ENCODE measurements at regions not wholly inside any gene's neighbourhood (a gene's known extent, or its start where the extent isn't known, plus 50 kb on each side); places are given as distances from the start of the nearest gene placed in this dataset.

GRCh38 chr4:156192033-156192432 is 238.4 kb upstream of the CTSO start:
- no peaks in the 10 kb centered on the region for H3K36me3 ChIP-seq (ENCODE audit: control insufficient read depth in 5 of 5, insufficient read depth in 5 of 5, low read length in 5 of 5)
- no peaks in the 10 kb centered on the region for H3K27me3 ChIP-seq (ENCODE audit: control insufficient read depth in 5 of 5, insufficient read depth in 4 of 5, low read length in 5 of 5)
- H3K4me3 ChIP-seq (ENCODE audit: low read depth in 1 of 5, low read length in 5 of 5): no peak overlapping the region
- no peak overlapping the region for H3K9ac ChIP-seq (ENCODE audit: low read length in 5 of 5)
- H3K4me1 ChIP-seq (ENCODE audit: control insufficient read depth in 5 of 5, insufficient read depth in 5 of 5, low read length in 5 of 5): no peaks in the 10 kb centered on the region
- no peak overlapping the region for H3K27ac ChIP-seq (ENCODE audit: low read depth, low read length)
- H3K9me3 ChIP-seq (ENCODE audit: control insufficient read depth in 5 of 5, low read length in 5 of 5): no peaks in the 10 kb centered on the region

DNA sequence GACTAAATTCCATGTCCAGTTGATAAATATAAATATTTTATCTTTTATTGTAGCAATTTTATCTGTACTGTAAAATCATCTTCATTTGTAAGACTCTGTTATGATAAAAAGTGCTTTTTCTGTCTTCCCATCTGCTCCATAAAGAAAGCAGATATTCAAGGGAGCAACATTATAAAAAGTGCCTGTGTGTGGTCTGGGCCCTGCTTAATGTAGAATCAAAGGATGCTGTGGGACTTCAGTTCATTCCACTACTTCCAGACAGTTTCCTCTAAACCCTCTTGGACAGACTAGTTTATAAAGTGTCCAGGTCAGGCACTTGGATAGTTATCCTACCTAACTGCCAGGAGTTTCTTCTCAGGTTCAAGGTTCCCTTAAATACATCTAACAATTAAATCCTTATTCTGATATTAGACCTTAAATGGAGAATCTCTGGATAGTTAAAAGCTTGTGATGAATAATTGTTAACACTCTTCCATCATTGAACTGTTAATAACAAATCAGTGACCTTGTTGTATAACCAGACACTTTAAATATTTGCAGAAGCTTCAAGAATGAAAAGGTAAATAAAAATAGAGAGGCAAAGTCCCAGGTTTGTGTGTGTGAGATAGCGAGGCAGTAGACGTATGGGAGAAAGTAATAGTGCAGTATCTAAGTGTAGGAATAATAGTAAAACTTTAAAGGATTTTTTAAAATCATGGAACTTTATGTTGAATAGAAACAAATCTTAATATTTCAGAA is 237.5 kb upstream of the CTSO start:
- H3K36me3 ChIP-seq (ENCODE audit: control insufficient read depth in 5 of 5, insufficient read depth in 5 of 5, low read length in 5 of 5): no peaks in the 10 kb centered on the region
- H3K9me3 ChIP-seq (ENCODE audit: control insufficient read depth in 5 of 5, low read length in 5 of 5): no peaks in the 10 kb centered on the region
- no peak overlapping the region for H3K27ac ChIP-seq (ENCODE audit: low read depth, low read length)
- no peak overlapping the region for H3K4me3 ChIP-seq (ENCODE audit: low read depth in 1 of 5, low read length in 5 of 5)
- no peaks in the 10 kb centered on the region for H3K27me3 ChIP-seq (ENCODE audit: control insufficient read depth in 5 of 5, insufficient read depth in 4 of 5, low read length in 5 of 5)
- no peaks in the 10 kb centered on the region for H3K4me1 ChIP-seq (ENCODE audit: control insufficient read depth in 5 of 5, insufficient read depth in 5 of 5, low read length in 5 of 5)
- H3K9ac ChIP-seq (ENCODE audit: low read length in 5 of 5): no peak overlapping the region

- no peaks in the 10 kb centered on the region for H3K4me1 ChIP-seq (ENCODE audit: control insufficient read depth in 5 of 5, insufficient read depth in 5 of 5, low read length in 5 of 5)
- H3K36me3 ChIP-seq (ENCODE audit: control insufficient read depth in 5 of 5, insufficient read depth in 5 of 5, low read length in 5 of 5): no peaks in the 10 kb centered on the region
- no peak overlapping the region for H3K9ac ChIP-seq (ENCODE audit: low read length in 5 of 5)
- no peak overlapping the region for H3K4me3 ChIP-seq (ENCODE audit: low read depth in 1 of 5, low read length in 5 of 5)
- H3K27me3 ChIP-seq (ENCODE audit: control insufficient read depth in 5 of 5, insufficient read depth in 4 of 5, low read length in 5 of 5): no peaks in the 10 kb centered on the region
- H3K27ac ChIP-seq (ENCODE audit: low read depth, low read length): no peak overlapping the region
- no peaks in the 10 kb centered on the region for H3K9me3 ChIP-seq (ENCODE audit: control insufficient read depth in 5 of 5, low read length in 5 of 5)
These were observed 236.9 kb upstream of the CTSO start for GRCh38 chr4:156190615-156191014.

DNA sequence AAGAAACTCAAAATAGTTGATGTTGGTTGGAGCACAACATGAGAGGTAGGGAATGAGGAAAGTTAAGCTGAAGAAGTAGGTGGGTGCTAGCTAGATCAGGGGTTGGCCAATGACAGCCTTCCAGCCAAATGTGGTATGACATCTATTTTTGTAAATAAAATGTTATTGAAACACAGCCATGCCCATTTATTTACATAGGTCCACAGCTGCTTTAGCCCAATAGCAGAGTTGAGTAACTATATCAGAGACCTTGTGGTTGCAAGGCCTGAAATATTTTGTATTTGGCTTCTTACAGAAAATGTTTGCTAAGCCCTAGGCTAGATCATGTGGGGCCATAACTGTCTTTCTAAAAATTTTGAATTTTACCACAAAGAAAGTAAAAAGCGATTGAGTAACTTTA is 234.9 kb upstream of the CTSO start:
- Histone ChIP-seq H3K9ac (ENCODE audit: low read length in 5 of 5) (no peak overlapping the region), H3K36me3 (ENCODE audit: control insufficient read depth in 5 of 5, insufficient read depth in 5 of 5, low read length in 5 of 5) (no peaks in the 10 kb centered on the region), H3K4me1 (ENCODE audit: control insufficient read depth in 5 of 5, insufficient read depth in 5 of 5, low read length in 5 of 5) (no peaks in the 10 kb centered on the region), H3K4me3 (ENCODE audit: low read depth in 1 of 5, low read length in 5 of 5) (no peak overlapping the region), H3K27me3 (ENCODE audit: control insufficient read depth in 5 of 5, insufficient read depth in 4 of 5, low read length in 5 of 5) (no peaks in the 10 kb centered on the region), H3K27ac (ENCODE audit: low read depth, low read length) (no peak overlapping the region), H3K9me3 (ENCODE audit: control insufficient read depth in 5 of 5, low read length in 5 of 5) (no peaks in the 10 kb centered on the region)

DNA sequence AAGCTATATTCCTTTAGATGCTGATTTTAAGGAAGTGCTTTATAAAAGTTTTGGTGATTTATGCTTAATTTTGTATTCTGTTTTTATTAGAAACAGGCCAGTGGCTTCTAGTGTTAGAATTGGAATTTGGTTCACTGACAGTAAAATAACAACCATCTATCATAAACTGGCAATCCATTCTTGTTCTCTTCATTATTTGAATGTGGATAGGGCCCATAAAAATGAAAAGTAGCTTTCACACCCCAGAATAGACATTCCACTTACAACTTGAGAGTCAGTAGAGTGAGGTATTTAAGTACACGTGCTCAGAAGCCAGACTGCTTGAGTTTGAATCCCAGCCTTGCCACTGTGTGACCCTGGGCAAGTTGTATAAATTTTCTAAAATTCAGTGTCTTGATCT is 232.4 kb upstream of the CTSO start:
- H3K4me1 ChIP-seq (ENCODE audit: control insufficient read depth in 5 of 5, insufficient read depth in 5 of 5, low read length in 5 of 5): no peaks in the 10 kb centered on the region
- H3K4me3 ChIP-seq (ENCODE audit: low read depth in 1 of 5, low read length in 5 of 5): no peak overlapping the region
- no peak overlapping the region for H3K9ac ChIP-seq (ENCODE audit: low read length in 5 of 5)
- no peaks in the 10 kb centered on the region for H3K27me3 ChIP-seq (ENCODE audit: control insufficient read depth in 5 of 5, insufficient read depth in 4 of 5, low read length in 5 of 5)
- H3K36me3 ChIP-seq (ENCODE audit: control insufficient read depth in 5 of 5, insufficient read depth in 5 of 5, low read length in 5 of 5): no peaks in the 10 kb centered on the region
- H3K27ac ChIP-seq (ENCODE audit: low read depth, low read length): no peak overlapping the region
- H3K9me3 ChIP-seq (ENCODE audit: control insufficient read depth in 5 of 5, low read length in 5 of 5): no peaks in the 10 kb centered on the region

DNA sequence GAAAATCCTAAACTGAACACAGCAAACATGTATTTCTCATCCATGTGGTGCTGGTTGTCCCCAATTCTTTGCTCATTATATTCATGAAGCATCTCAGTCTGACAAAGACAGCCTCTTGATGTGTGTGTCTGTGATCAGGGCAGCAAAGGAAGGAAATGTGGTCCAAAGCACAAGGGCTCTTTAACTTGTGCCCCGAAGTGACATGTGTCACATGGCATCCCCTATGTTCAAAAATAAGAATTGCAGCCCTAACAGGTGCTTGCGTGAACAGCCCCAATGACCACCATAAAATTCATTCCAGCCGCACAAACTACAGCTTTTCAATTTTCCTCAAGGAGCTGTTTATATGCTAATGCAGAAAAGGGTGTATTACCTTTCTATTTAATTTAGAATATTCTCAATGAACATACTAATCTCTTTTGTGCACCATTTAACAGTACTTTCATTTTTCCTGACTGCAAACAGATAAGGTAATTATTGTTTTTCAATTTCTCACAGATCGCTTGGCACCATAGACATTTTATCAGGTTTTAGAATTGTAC is 231.9 kb upstream of the CTSO start:
- Histone ChIP-seq H3K4me1 (ENCODE audit: control insufficient read depth in 5 of 5, insufficient read depth in 5 of 5, low read length in 5 of 5) (no peaks in the 10 kb centered on the region), H3K36me3 (ENCODE audit: control insufficient read depth in 5 of 5, insufficient read depth in 5 of 5, low read length in 5 of 5) (no peaks in the 10 kb centered on the region), H3K27ac (ENCODE audit: low read depth, low read length) (no peak overlapping the region), H3K4me3 (ENCODE audit: low read depth in 1 of 5, low read length in 5 of 5) (no peak overlapping the region), H3K9me3 (ENCODE audit: control insufficient read depth in 5 of 5, low read length in 5 of 5) (no peaks in the 10 kb centered on the region), H3K9ac (ENCODE audit: low read length in 5 of 5) (no peak overlapping the region), H3K27me3 (ENCODE audit: control insufficient read depth in 5 of 5, insufficient read depth in 4 of 5, low read length in 5 of 5) (no peaks in the 10 kb centered on the region)

DNA sequence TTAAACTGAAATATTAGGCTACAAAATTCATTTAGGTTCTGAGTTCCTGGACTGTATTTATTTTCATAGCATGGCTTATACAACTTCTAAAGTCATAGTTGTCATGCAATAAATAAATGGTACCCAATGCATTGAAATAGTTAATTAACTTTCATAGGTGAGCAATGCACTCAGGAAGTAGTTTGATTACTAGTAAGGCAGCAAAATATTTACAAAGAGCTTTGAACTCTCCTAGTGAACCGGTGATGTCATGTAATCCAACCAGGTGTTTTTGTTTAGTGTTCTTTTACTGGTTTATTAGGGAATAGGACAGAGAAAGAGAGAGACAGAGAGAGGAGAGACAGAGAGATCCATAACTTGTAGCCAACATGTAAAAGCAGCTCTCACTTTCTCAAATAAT is 228.6 kb upstream of the CTSO start:
- Histone ChIP-seq H3K4me1 (ENCODE audit: control insufficient read depth in 5 of 5, insufficient read depth in 5 of 5, low read length in 5 of 5) (no peaks in the 10 kb centered on the region), H3K9me3 (ENCODE audit: control insufficient read depth in 5 of 5, low read length in 5 of 5) (no peaks in the 10 kb centered on the region), H3K36me3 (ENCODE audit: control insufficient read depth in 5 of 5, insufficient read depth in 5 of 5, low read length in 5 of 5) (no peaks in the 10 kb centered on the region), H3K9ac (ENCODE audit: low read length in 5 of 5) (no peak overlapping the region), H3K27me3 (ENCODE audit: control insufficient read depth in 5 of 5, insufficient read depth in 4 of 5, low read length in 5 of 5) (no peaks in the 10 kb centered on the region), H3K27ac (ENCODE audit: low read depth, low read length) (no peak overlapping the region), H3K4me3 (ENCODE audit: low read depth in 1 of 5, low read length in 5 of 5) (no peak overlapping the region)

DNA sequence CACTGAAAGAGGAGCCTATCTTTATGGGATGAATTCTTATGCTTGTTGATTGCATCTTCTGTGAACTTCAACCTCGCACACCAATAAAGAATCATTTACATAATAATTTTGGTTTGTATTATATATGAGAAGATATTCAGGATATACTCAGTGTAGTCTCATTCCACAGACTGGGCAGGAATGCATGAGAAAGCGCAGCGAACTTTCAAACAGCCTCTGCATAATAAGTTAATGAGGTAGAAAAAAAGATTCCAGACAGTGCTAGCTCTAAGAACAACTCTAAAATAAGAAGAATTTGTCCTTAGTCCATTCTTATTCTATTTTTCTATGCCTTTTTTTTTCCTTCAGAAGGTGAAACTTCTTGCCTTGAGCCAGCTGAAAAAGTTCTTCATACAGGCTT is 224.3 kb upstream of the CTSO start:
- Histone ChIP-seq H3K9ac (ENCODE audit: low read length in 5 of 5) (no peak overlapping the region), H3K36me3 (ENCODE audit: control insufficient read depth in 5 of 5, insufficient read depth in 5 of 5, low read length in 5 of 5) (no peaks in the 10 kb centered on the region), H3K27ac (ENCODE audit: low read depth, low read length) (no peak overlapping the region), H3K27me3 (ENCODE audit: control insufficient read depth in 5 of 5, insufficient read depth in 4 of 5, low read length in 5 of 5) (no peaks in the 10 kb centered on the region), H3K4me3 (ENCODE audit: low read depth in 1 of 5, low read length in 5 of 5) (no peak overlapping the region), H3K9me3 (ENCODE audit: control insufficient read depth in 5 of 5, low read length in 5 of 5) (peaks cover 0 to 2% (median 0%) of the 10 kb centered on the region in 5 donors), H3K4me1 (ENCODE audit: control insufficient read depth in 5 of 5, insufficient read depth in 5 of 5, low read length in 5 of 5) (no peaks in the 10 kb centered on the region)

DNA sequence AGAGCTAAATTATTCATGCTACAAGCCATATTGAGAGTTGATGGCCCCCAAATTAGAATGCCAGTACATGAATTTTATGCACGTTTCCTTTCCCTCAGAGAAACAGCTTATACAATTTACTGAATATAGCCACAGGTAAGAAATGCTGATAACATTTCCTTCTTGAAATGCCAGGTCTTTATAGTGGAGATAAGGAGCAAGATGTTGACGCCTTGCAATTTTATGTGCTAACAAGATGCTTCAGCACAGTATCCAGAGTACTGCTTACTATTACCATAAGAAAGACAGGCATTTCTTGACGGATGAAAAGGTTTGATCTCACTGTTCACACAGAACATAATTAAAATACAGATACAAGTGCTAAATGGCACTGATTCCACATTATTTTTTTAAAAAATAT is 223.2 kb upstream of the CTSO start:
- Histone ChIP-seq H3K4me1 (ENCODE audit: control insufficient read depth in 5 of 5, insufficient read depth in 5 of 5, low read length in 5 of 5) (no peaks in the 10 kb centered on the region), H3K36me3 (ENCODE audit: control insufficient read depth in 5 of 5, insufficient read depth in 5 of 5, low read length in 5 of 5) (no peaks in the 10 kb centered on the region), H3K4me3 (ENCODE audit: low read depth in 1 of 5, low read length in 5 of 5) (no peak overlapping the region), H3K9ac (ENCODE audit: low read length in 5 of 5) (no peak overlapping the region), H3K27ac (ENCODE audit: low read depth, low read length) (no peak overlapping the region), H3K27me3 (ENCODE audit: control insufficient read depth in 5 of 5, insufficient read depth in 4 of 5, low read length in 5 of 5) (no peaks in the 10 kb centered on the region), H3K9me3 (ENCODE audit: control insufficient read depth in 5 of 5, low read length in 5 of 5) (peaks cover 0 to 2% (median 0%) of the 10 kb centered on the region in 5 donors)

DNA sequence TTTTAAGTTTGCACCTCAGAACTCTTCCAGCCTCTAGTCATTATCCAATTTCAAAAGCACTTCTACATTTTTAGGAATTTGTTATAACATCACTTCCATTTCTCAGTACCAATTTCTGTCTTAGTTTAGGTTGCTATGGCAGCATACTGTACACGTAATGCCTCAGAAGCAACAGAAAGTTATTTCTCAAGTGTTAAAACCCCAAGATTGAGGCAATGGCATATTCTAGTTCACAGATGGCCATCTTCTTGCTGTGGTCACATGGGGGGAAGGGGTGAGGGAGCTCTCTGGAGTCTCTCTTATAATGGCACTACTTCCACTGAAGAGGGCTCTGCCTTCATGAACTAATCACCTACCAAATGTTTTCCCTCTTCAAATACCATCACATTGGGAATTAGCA is 220.3 kb upstream of the CTSO start:
- Histone ChIP-seq H3K4me1 (ENCODE audit: control insufficient read depth in 5 of 5, insufficient read depth in 5 of 5, low read length in 5 of 5) (peaks cover 0 to 5% (median 0%) of the 10 kb centered on the region in 5 donors), H3K9me3 (ENCODE audit: control insufficient read depth in 5 of 5, low read length in 5 of 5) (peaks cover 0 to 2% (median 0%) of the 10 kb centered on the region in 5 donors), H3K27me3 (ENCODE audit: control insufficient read depth in 5 of 5, insufficient read depth in 4 of 5, low read length in 5 of 5) (no peaks in the 10 kb centered on the region), H3K36me3 (ENCODE audit: control insufficient read depth in 5 of 5, insufficient read depth in 5 of 5, low read length in 5 of 5) (no peaks in the 10 kb centered on the region), H3K27ac (ENCODE audit: low read depth, low read length) (no peak overlapping the region), H3K9ac (ENCODE audit: low read length in 5 of 5) (no peak overlapping the region), H3K4me3 (ENCODE audit: low read depth in 1 of 5, low read length in 5 of 5) (no peak overlapping the region)
